ENCODE measurements at regions not wholly inside any gene's neighbourhood (a gene's known extent, or its start where the extent isn't known, plus 50 kb on each side); places are given as distances from the start of the nearest gene placed in this dataset.
"Not testable (repeated sequence)": the region's sequence is repeated elsewhere in the genome, so short reads cannot be mapped to it uniquely, and the experiment has no call there.

DNA sequence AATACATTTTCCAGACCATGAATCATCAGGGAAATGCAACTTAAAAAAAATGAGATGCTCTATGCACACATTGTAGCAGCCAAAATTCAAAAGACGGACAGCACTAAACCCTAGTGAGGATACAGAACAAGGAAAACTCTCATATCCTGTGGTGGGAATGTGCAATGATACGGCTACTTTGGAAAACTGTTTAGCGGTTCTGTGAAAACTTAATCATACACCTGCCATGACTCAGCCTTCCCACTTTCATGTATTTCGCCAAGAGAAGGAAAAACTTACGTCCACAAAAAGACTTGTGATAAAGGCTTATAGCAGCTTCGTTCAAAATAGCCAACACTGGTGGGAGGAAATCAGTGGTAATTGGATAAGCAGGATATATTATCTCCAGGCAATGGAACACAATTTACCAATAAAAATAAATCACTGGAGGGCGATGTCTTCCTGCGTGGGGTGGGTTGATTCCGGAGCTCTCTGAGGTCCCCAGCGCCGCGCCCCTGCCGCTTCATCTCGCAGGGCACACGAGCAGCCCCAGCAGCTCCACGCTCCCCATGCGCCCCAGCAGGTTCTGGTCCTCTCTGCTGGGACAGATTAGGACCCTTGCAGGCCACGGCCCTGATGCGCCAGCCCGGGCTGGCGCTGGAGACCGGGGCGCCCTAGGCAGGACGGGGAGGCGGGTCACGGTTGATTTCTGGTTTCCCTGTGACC, 97.2 kb upstream of the ARHGEF7 start:
- DNase-seq (ENCODE audit: low spot score): no peak
- ATAC-seq: no peak

DNA sequence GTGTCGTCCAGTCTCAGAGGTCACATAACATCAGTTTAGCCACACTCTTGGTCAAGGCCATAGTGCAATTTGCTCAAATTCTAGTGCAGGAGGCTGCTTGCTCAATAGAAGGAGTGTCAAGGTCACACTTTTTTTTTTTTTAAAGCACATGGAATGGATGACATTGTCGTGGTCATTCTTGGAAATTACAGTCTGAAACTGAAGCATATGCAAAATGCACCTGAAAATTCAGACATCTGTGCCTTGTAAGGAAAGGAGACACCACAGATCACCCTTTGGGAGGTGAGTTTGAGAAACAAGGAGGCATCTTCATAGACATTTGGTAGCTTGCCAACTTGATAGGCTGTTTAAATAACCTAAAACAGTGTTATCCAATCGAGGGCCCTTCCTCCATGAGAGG, 98.3 kb upstream of the ANKRD10 start:
- intact Hi-C loops (cut with DNase I): no loop called here
- ATAC-seq (no peak), DNase-seq (ENCODE audit: low spot score) (no peak)

More for the DNA sequence above, 97.2 kb upstream of the ARHGEF7 start:
- intact Hi-C loops (cut with DNase I): no loop called here

DNA sequence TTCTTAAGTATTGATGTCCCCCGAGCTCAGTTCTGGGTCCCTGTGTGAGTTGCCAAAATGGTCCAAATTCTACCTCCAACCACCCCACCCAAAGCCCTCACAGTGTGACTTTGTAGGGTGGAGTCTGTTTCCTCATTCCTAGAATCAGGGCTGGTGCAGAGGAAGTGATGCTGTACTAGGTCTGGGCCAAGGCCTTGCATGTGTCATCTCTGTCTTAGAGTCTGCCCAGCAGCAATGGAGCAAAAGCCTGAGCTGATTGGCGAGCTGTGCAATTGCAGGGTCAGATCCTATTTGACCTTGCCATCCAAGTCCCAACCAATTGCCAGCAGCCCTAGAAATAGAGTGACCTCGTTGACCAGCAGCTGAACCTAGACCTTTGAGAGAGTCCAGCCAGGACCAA, 97.0 kb upstream of the ANKRD10 start:
- DNase-seq (ENCODE audit: low spot score): no peak
- intact Hi-C loops (cut with DNase I): no loop called here
- ATAC-seq: no peak

DNA sequence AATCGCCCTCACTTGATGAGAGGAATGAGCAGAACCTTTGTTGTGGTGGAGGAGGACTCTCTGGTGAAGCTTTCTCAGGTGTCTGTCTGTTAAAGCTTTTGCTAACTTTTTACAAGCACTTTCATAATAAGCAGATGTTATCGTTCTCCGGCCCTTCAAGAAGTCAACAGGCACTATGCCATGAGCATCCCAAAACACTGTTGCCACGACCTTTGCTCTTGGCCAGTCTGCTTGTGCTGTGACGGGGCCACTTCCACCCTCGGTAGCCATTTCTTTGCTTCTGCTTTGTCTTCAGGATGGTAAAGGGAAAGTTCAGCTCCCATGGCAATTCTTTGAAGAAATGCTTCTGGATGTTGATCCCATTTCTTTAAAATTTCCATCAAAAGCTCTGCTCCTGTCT, 93.5 kb upstream of the ANKRD10 start:
- no peak for ATAC-seq
- intact Hi-C loops (cut with DNase I): no loop called here
- no peak for DNase-seq (ENCODE audit: low spot score)

DNA sequence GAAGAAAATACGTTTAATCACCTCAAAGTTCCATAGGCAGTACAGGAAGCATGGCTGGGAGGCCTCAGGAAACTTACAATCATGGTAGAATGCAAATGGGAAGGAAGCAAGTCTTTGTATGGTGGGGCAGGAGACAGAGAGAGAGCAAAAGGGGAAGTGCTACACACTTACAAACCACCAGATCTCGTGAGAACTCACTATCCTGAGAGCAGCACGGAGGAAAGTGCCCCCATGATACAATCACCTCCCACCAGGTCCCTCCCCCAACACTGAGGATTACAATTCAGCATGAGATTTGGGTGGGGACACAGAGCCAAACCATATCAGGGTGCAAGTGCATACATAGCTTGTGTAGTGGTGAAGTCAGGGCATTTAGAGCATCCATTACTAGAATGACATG, 92.3 kb upstream of the ANKRD10 start:
- ATAC-seq: peak; percentile 3
- intact Hi-C loops (cut with DNase I): no loop called here
- no peak for DNase-seq (ENCODE audit: low spot score)

DNA sequence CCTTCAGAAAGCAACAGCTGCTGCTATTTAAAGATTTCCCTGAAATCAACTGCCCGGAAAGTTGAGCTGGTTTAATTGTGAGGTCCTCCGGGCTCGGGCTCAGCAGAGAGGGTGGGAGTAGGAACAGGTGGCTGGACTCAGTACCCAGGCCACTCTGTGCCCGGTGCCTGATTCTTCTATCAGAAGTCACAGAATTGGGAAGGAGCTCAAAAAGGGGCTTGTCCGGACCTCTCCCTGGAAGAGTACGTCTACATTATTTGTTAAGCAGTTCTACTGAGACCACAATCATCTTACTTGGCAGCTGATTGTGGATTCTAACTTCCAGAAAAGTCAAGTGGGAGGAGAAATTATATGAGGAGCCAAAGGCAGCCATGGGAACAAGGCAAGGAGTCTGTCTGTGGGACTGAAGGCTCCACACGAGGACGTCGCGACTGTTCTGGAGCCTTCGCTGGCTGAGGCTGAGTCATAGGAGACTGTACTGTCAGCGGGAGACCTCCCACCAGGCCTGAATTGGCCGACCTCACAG, 91.7 kb upstream of the ANKRD10 start:
- ATAC-seq (peak; percentile 97), DNase-seq (ENCODE audit: low spot score) (peak; percentile 80)
- intact Hi-C loops (cut with DNase I): no loop called here

DNA sequence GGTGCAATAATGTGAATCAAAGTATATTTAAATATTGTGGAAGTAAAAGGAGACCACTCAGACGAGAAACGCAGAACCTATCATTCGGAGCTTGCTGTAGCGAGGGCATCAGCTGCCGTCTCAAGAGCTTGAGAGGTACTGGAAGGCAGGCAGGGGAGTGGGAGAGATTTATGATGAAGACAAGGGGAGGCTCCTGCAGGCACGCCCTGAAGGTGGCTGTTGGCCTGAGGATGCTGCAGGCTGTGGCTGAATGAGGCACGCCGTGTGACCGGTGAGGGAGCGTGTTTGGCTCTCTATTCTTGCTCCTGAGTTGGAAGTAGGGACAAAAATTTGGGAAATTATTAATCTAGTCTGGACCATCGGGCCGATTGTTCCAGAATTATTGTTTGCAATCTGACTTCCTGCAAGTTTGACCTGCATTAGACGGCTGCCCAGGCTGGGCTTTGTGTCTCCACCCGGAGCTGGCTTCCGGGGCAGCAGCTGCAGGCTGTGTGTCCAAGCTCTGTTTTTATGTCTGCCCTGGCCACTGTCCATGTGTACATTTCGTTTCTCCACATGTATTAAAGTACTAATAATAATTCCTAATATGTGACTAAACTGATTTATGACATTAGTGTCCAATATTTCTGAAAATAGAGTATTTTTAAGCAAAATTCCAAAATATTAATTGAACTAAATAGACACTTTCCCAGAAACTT, 91.1 kb upstream of the ANKRD10 start:
- DNase-seq (ENCODE audit: low spot score): no peak
- intact Hi-C loops (cut with DNase I): no loop called here

DNA sequence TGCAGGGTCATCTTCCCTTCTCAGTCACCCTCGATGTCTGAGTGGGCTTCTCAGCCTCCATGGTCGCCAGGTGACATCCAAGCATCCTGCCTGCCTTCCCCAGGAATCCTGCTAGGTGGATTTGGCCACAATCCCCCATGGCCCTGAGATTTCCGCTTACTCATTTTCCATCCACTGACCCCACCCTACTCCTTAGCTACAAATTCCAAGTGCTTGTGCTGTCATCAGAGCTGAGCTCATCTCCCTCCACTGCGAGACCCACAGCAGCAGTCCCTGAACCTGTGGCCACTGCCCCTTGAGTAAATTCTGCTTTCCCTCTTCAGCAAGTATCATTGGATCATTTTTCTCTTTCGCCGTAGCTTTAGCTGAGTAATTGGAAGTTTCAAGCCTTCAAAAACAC, 90.5 kb upstream of the ANKRD10 start:
- intact Hi-C loops (cut with DNase I): no loop called here
- no peak for ATAC-seq
- DNase-seq (ENCODE audit: low spot score): no peak

More for the DNA sequence above, 91.1 kb upstream of the ANKRD10 start:
- ATAC-seq: peak; percentile 81

DNA sequence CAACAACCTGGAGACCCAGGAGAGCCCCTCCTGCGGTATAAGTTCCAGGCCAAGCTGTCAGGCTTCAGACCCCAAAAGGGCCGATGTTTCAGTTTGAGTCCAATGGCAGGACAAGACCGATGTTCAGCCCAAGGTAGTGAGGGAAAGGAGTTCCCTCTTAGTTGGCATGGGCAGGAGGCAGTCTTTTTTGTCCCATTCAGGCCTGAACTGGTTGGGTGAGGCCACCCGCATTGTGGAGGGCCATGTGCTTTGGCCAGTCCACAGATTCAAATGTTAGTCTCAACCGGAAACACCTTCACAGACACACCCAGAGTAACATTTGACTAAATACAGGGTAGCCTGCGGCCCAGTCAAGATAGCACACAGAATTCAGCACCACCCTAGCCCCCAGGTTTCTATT, 89.6 kb upstream of the ANKRD10 start:
- intact Hi-C loops (cut with DNase I): no loop called here
- no peak for DNase-seq (ENCODE audit: low spot score)
- ATAC-seq: no peak

DNA sequence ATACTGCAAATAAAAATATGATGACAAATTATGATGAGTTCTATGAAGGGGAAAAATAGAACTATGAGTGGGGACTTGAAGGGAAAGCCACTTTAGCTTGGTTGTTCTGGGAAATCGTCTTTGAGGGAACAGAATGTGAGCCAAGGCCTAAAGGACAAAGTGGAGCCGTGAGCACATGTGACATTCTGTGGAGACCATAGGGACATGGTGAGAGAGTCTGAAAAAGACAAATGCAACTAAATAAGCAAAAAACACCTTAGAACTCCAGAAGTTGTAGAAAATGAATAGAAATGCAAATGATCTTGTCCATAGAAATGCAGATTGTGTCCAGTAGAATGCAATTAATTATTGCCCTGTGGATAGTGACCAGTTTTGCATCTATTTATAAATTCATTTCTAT, 86.8 kb upstream of the ANKRD10 start:
- DNase-seq (ENCODE audit: low spot score) (no peak), ATAC-seq (no peak)
- intact Hi-C loops (cut with DNase I): no loop called here

DNA sequence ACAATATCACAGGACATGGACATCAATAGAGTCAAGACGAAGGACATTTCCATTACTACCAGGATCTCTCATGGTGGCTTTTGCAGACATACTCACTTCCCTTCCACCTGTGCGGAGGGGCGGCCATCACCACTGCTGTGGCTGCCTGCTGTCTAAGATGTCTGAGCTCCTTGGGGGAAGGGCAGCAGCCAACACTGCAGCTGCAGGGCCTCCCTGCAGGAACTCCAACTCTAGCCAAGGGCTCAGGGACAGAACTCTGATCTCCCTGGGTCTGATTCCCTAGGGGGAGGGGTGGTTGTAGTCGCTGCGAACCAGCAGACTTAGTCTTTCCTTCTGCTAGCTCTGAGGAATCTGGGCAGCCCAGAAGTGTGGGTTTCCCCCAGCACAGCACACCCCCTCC, 78.9 kb upstream of the ANKRD10 start:
- ATAC-seq (no peak), DNase-seq (ENCODE audit: low spot score) (no peak)
- intact Hi-C loops (cut with DNase I): no loop called here

DNA sequence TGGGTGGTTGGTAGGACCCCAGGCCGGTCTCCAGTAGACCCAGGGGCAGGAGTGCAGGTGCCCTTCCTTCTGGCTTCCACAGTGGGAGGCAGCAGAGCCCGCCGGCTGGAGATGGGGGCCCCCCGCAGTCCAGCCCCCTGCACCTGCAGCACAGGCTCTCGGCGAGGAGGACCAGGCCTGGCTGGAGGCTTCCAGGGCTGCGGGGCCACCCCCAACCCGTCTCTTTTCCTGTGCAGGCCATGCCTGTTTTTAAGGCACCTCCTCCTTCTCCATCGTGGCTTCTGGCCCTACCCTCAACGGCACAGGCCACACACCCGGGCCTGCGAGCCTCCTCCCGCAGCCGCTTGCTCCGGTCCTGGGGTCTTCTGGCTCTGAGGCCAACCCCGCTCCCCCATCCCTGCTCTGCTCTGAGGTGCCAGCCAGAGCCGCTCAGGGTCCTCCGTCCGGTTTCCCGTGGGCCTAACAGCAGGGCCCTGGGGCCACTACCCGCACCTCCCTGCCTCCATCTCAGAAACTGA, 77.2 kb upstream of the ANKRD10 start:
- ATAC-seq (no peak), DNase-seq (ENCODE audit: low spot score) (no peak)
- intact Hi-C loops (cut with DNase I): no loop called here

DNA sequence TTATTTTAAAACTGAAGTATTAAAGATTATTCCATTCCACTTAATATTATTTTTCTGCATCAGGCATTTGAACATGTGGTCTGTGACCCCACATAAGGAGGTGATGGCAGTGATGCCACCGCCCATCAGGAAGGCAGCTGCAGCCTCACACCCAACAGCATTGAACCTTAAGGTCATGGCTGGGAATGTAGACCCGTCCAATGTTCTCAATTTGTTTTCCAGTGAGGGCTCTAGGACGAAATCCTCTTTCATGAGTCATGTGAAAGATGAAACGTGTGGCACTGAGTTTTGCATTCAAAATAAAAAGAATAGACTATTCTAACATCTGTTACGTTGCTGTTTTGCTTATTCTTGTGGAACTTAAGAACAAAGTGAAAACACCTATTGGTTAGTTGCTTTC, 74.5 kb upstream of the ANKRD10 start:
- DNase-seq (ENCODE audit: low spot score): no peak
- intact Hi-C loops (cut with DNase I): no loop called here
- ATAC-seq: no peak

DNA sequence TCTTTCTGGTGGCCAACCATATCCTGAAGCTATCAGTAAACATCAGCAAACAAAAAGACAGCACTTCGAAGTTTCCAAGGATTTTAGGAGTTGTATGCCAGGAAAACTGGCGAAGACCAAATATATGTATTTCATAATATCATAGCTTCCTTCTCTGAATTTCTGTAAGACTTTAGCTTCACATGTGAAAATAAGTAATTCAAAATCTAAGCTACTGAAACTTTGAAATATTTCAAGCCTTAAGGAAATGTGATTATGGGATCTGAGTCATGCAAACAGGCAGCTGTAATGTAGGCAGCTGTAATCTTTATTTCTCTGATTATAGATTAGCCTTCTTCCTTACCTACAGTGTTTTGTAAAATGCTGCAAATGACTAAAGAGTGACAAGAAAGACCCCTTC, 70.7 kb upstream of the ANKRD10 start:
- DNase-seq (ENCODE audit: low spot score) (no peak), ATAC-seq (no peak)
- intact Hi-C loops (cut with DNase I): no loop called here

DNA sequence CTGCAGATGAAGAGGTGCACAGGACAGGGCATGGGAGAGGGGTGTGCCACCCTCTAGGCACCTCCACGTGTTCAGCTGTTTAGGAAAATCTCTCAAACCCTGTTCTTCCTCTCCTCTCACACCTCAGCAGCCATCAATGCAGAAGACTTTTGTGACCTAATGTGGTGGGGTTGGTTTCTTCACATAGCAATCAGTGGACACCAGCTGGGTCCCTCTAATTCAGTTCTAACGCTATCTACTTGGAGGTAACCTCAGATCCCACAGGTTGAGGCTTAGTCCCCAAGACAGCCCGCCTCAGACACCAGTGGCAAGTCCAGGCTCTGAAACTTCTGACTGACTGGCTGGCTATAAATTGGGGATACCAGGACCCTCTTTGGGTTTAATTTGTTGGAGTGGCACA, 69.9 kb upstream of the ANKRD10 start:
- intact Hi-C loops (cut with DNase I): no loop called here
- DNase-seq (ENCODE audit: low spot score) (no peak), ATAC-seq (no peak)

DNA sequence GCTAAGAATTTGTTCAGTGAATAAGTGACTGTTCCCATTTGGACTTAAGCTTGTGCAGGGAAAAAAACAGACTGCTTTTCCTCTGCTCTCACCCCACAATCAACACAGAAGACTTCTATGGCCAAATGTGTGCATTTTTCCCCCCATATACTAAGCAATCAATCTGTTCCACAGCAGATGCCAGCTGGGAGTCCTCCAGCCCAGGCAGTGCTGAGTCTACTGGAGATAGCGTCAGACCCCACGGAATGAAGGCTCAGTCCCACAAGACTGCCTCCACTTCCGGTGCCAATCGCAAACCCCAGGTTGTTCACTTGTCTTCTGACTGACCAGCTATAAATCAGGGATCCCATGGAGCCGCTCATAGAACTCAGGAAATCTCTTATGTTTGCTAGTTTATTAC, 69.5 kb upstream of the ANKRD10 start:
- ATAC-seq (no peak), DNase-seq (ENCODE audit: low spot score) (no peak)
- intact Hi-C loops (cut with DNase I): no loop called here

DNA sequence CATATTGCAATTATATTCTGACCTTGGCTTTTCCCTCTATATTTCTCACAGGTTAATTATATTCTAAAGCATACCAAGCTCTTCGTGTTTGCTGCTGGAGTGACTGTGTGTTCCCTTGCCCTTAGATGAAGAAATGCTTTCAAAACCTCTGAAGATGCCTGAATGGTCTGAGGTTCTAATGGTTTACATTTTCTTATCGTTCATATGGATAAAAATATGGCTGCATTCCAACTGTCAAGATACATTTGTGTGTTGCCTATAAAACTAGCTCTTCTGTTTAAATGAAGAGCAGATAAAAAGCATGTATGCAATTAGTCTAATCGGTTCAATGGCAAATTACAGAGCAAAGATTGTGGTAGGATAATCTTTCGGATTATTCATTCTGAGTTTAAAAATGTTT, 68.4 kb upstream of the ANKRD10 start:
- ATAC-seq: no peak
- intact Hi-C loops (cut with DNase I): no loop called here

DNA sequence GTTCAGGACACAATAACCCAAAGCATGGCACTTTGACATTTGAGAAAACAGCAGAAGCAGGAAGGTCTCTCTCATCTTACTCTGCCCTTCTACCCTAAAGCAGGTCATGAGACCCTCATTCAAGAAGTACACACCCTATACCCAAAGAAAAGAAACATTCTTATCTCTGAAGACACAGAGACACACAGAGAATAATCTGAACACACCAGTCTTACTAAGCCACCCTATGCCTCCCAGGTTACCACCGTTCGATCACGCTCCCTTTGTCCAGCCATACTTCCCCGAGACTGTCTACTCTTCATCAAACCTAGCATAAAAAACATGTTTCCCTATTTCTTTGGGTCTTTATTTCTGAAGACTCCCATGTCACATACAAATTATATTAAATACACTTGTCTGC, 66.5 kb upstream of the ANKRD10 start:
- no peak for ATAC-seq
- intact Hi-C loops (cut with DNase I): no loop called here

More for the DNA sequence above, 68.4 kb upstream of the ANKRD10 start:
- DNase-seq (ENCODE audit: low spot score): no peak

DNA sequence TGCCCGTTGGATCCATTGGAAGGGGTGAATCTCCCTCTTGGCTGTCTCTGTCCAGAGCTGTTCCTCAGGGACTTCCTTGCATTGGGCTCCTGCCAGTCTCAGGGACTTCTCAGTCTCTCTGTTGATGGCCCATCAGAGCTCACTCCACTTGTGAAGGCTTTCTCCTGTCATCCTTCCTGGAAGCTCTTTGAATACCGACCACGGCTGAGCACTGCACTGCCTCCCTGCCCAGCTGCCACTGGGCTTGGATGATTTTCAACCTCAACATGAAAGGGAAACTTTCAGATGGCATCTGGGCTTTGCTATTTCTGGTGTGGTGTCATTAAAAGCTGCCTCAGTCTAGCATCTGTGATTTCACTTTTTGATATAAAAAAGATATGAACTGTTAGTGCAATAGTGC, 66.1 kb upstream of the ANKRD10 start:
- no peak for ATAC-seq
- intact Hi-C loops (cut with DNase I): no loop called here
- no peak for DNase-seq (ENCODE audit: low spot score)

More for the DNA sequence above, 66.5 kb upstream of the ANKRD10 start:
- no peak for DNase-seq (ENCODE audit: low spot score)

DNA sequence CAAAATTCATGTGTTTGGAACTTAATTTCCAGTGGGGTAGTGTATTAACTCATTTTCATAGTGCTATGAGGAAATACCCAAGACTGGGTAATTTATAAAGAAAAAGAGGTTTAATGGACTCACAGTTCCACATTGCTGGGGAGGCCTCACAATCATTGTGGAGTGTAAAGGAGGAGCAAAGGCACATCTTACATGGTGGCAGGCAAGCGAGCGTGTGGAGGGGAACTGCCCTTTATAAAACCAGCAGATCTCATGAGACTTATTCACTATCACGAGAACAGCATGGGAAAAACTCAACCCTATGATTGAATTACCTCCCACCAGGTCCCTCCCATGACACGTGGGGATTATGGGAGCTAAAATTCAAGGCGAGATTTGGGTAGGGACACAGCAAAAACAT, 64.3 kb upstream of the ANKRD10 start:
- DNase-seq (ENCODE audit: low spot score); intact Hi-C loops (cut with DNase I); ATAC-seq: not testable (repeated sequence)
